Effector memory CD8-positive, alpha-beta T cell (primary cell): ENCODE measurements at regions not wholly inside any gene's neighbourhood (a gene's known extent, or its start where the extent isn't known, plus 50 kb on each side); places are given as distances from the start of the nearest gene placed in this dataset.

ENCODE experiments used
- ATAC-seq: fragments of 150-1000 bp; cut with Tn5 transposase; replicated peaks from 2 replicates; pipeline ENCODE4 v1.10.0; 2021; ENCODE audit warnings: mild to moderate bottlenecking, moderate library complexity
- DNase-seq, 3 experiments: peaks; one replicate each; pipeline ENCODE4 v3.0.0; 2021
- H3K27ac Mint-ChIP-seq, 2 donors: one replicate each; pipeline ENCODE4 v1.8.0; 2022; ENCODE audit warnings: mild to moderate bottlenecking in 2 of 2, mixed read lengths in 2 of 2, moderate library complexity in 2 of 2
- H3K27me3 Mint-ChIP-seq, 2 donors: one replicate each; pipeline ENCODE4 v1.8.0; 2022; ENCODE audit warnings: mixed read lengths in 2 of 2
- H3K36me3 Mint-ChIP-seq: one replicate; pipeline ENCODE4 v1.8.0; 2022; ENCODE audit warnings: mild to moderate bottlenecking, moderate library complexity, mixed read lengths; ENCODE audit not compliant: insufficient read depth
- H3K4me1 Mint-ChIP-seq, 2 donors: one replicate each; pipeline ENCODE4 v1.8.0; 2022; ENCODE audit warnings: low read depth in 2 of 2, mixed read lengths in 2 of 2
- H3K4me3 Mint-ChIP-seq, 2 donors: one replicate each; pipeline ENCODE4 v1.8.0; 2022; ENCODE audit warnings: mild to moderate bottlenecking in 2 of 2, mixed read lengths in 2 of 2, moderate library complexity in 2 of 2
- H3K9me3 Mint-ChIP-seq, 2 donors: one replicate each; pipeline ENCODE4 v1.8.0; 2022; ENCODE audit warnings: mixed read lengths in 2 of 2

GRCh38 chr4:173717581-173717980 lies 187.6 kb upstream of the HAND2 start:
- Mint-ChIP-seq H3K4me1 (no peaks in the 10 kb centered on the region), H3K27ac (no peak overlapping the region), H3K36me3 (no peaks in the 10 kb centered on the region), H3K27me3 (no peaks in the 10 kb centered on the region), H3K9me3 (peaks cover 3 to 7% of the 10 kb centered on the region in 2 donors), H3K4me3 (no peak overlapping the region)
- ATAC-seq (no peak), DNase-seq (no peak)

- Mint-ChIP-seq H3K36me3 (no peaks in the 10 kb centered on the region), H3K4me1 (no peaks in the 10 kb centered on the region)
Observed at GRCh38 chr4:173714456-173714855, 184.4 kb upstream of the HAND2 start.

GRCh38 chr4:173713026-173713425 lies 183.0 kb upstream of the HAND2 start:
- H3K36me3 Mint-ChIP-seq: no peaks in the 10 kb centered on the region
- ATAC-seq (no peak), DNase-seq (no peak)
- H3K27me3 Mint-ChIP-seq: no peaks in the 10 kb centered on the region
- no peak overlapping the region for H3K27ac Mint-ChIP-seq
- H3K4me3 Mint-ChIP-seq: no peak overlapping the region
- no peaks in the 10 kb centered on the region for H3K4me1 Mint-ChIP-seq
- H3K9me3 Mint-ChIP-seq: peaks cover 0 to 2% of the 10 kb centered on the region in 2 donors

More at GRCh38 chr4:173714456-173714855, 184.4 kb upstream of the HAND2 start:
- Mint-ChIP-seq H3K27ac (no peak overlapping the region), H3K27me3 (no peaks in the 10 kb centered on the region), H3K4me3 (no peak overlapping the region), H3K9me3 (peaks cover 3 to 5% of the 10 kb centered on the region in 2 donors)
- ATAC-seq (no peak), DNase-seq (no peak)

GRCh38 chr4:173707658-173708419 lies 177.8 kb upstream of the HAND2 start:
- ATAC-seq (no peak), DNase-seq (no peak)
- no peak overlapping the region for H3K4me3 Mint-ChIP-seq
- H3K4me1 Mint-ChIP-seq: no peaks in the 10 kb centered on the region
- H3K36me3 Mint-ChIP-seq: no peaks in the 10 kb centered on the region
- no peak overlapping the region for H3K27ac Mint-ChIP-seq
- no peaks in the 10 kb centered on the region for H3K27me3 Mint-ChIP-seq
- peaks cover 0 to 2% of the 10 kb centered on the region in 2 donors for H3K9me3 Mint-ChIP-seq

- no peaks in the 10 kb centered on the region for H3K4me1 Mint-ChIP-seq
- H3K36me3 Mint-ChIP-seq: no peaks in the 10 kb centered on the region
- DNase-seq (no peak), ATAC-seq (no peak)
- H3K27ac Mint-ChIP-seq: no peak overlapping the region
- peaks cover 0 to 2% of the 10 kb centered on the region in 2 donors for H3K9me3 Mint-ChIP-seq
- no peaks in the 10 kb centered on the region for H3K27me3 Mint-ChIP-seq
- no peak overlapping the region for H3K4me3 Mint-ChIP-seq
Observed at GRCh38 chr4:173704201-173704600, 174.2 kb upstream of the HAND2 start.

- no peaks in the 10 kb centered on the region for H3K4me1 Mint-ChIP-seq
- DNase-seq (no peak), ATAC-seq (no peak)
- H3K4me3 Mint-ChIP-seq: no peak overlapping the region
- peaks cover 0 to 2% of the 10 kb centered on the region in 2 donors for H3K9me3 Mint-ChIP-seq
- H3K36me3 Mint-ChIP-seq: no peaks in the 10 kb centered on the region
- H3K27me3 Mint-ChIP-seq: no peaks in the 10 kb centered on the region
- no peak overlapping the region for H3K27ac Mint-ChIP-seq
Observed at GRCh38 chr4:173703021-173703420, 173.0 kb upstream of the HAND2 start.

GRCh38 chr4:173700650-173701049 lies 170.6 kb upstream of the HAND2 start:
- DNase-seq (no peak), ATAC-seq (no peak)
- no peaks in the 10 kb centered on the region for H3K4me1 Mint-ChIP-seq
- no peaks in the 10 kb centered on the region for H3K36me3 Mint-ChIP-seq
- no peak overlapping the region for H3K27ac Mint-ChIP-seq
- H3K27me3 Mint-ChIP-seq: no peaks in the 10 kb centered on the region
- H3K4me3 Mint-ChIP-seq: no peak overlapping the region
- peaks cover 0 to 4% of the 10 kb centered on the region in 2 donors for H3K9me3 Mint-ChIP-seq

GRCh38 chr4:173699841-173700475 lies 169.9 kb upstream of the HAND2 start:
- no peaks in the 10 kb centered on the region for H3K36me3 Mint-ChIP-seq
- no peak overlapping the region for H3K4me3 Mint-ChIP-seq
- H3K9me3 Mint-ChIP-seq: peaks cover 0 to 2% of the 10 kb centered on the region in 2 donors
- H3K27me3 Mint-ChIP-seq: no peaks in the 10 kb centered on the region
- ATAC-seq (no peak), DNase-seq (no peak)
- no peak overlapping the region for H3K27ac Mint-ChIP-seq
- no peaks in the 10 kb centered on the region for H3K4me1 Mint-ChIP-seq

- Mint-ChIP-seq H3K9me3 (peaks cover 0 to 2% of the 10 kb centered on the region in 2 donors), H3K27me3 (no peaks in the 10 kb centered on the region), H3K4me1 (no peaks in the 10 kb centered on the region), H3K4me3 (no peak overlapping the region), H3K27ac (no peak overlapping the region), H3K36me3 (no peaks in the 10 kb centered on the region)
- DNase-seq: no peak
- no peak for ATAC-seq
Observed at GRCh38 chr4:173698557-173699262, 168.7 kb upstream of the HAND2 start.

GRCh38 chr4:173697840-173698239 lies 167.8 kb upstream of the HAND2 start:
- Mint-ChIP-seq H3K27ac (no peak overlapping the region), H3K27me3 (no peaks in the 10 kb centered on the region), H3K36me3 (no peaks in the 10 kb centered on the region), H3K9me3 (peaks cover 0 to 2% of the 10 kb centered on the region in 2 donors), H3K4me3 (no peak overlapping the region), H3K4me1 (no peaks in the 10 kb centered on the region)
- no peak for DNase-seq
- ATAC-seq: no peak

- Mint-ChIP-seq H3K9me3 (peaks cover 0 to 2% of the 10 kb centered on the region in 2 donors), H3K27me3 (no peaks in the 10 kb centered on the region), H3K36me3 (no peaks in the 10 kb centered on the region), H3K27ac (no peak overlapping the region), H3K4me1 (no peaks in the 10 kb centered on the region), H3K4me3 (no peak overlapping the region)
- ATAC-seq: no peak
- DNase-seq: no peak
Observed at GRCh38 chr4:173696551-173696950, 166.5 kb upstream of the HAND2 start.

- no peaks in the 10 kb centered on the region for H3K36me3 Mint-ChIP-seq
- ATAC-seq (no peak), DNase-seq (no peak)
- no peak overlapping the region for H3K4me3 Mint-ChIP-seq
- H3K27me3 Mint-ChIP-seq: no peaks in the 10 kb centered on the region
- peaks cover 0 to 2% of the 10 kb centered on the region in 2 donors for H3K9me3 Mint-ChIP-seq
- H3K4me1 Mint-ChIP-seq: no peaks in the 10 kb centered on the region
- no peak overlapping the region for H3K27ac Mint-ChIP-seq
Observed at GRCh38 chr4:173696011-173696410, 166.0 kb upstream of the HAND2 start.

- no peak overlapping the region for H3K4me3 Mint-ChIP-seq
- H3K27me3 Mint-ChIP-seq: no peaks in the 10 kb centered on the region
- DNase-seq (no peak), ATAC-seq (no peak)
- H3K27ac Mint-ChIP-seq: no peak overlapping the region
- no peaks in the 10 kb centered on the region for H3K9me3 Mint-ChIP-seq
- H3K36me3 Mint-ChIP-seq: no peaks in the 10 kb centered on the region
- H3K4me1 Mint-ChIP-seq: no peaks in the 10 kb centered on the region
Observed at GRCh38 chr4:173685831-173686210, 155.8 kb upstream of the HAND2 start.
